PFSK-1 (cell line): ENCODE measurements at regions not wholly inside any gene's neighbourhood (a gene's known extent, or its start where the extent isn't known, plus 50 kb on each side); places are given as distances from the start of the nearest gene placed in this dataset.

ENCODE experiments used
- FOXP2 ChIP-seq: optimal IDR thresholded peaks from 2 replicates; pipeline ENCODE3; 2011; ENCODE audit warnings: borderline replicate concordance, control low read depth, inconsistent platforms; ENCODE audit not compliant: insufficient read depth; ENCODE audit errors: extremely low read length, extremely low read depth
- POLR2AphosphoS5 ChIP-seq: IDR thresholded peaks from 2 replicates; pipeline ENCODE4 v1.6.1; 2012; ENCODE audit warnings: low read depth, mild to moderate bottlenecking, control low read depth, low read length, moderate library complexity
- REST ChIP-seq, 2 experiments: IDR thresholded peaks; 2 replicates each; pipeline versions ENCODE4 v1.6.1 to v1.8.0; 2011 to 2012; ENCODE audit warnings: low read depth in 2 of 2, low read length in 2 of 2, control low read depth in 1 of 2, inconsistent platforms in 1 of 2, mild to moderate bottlenecking in 1 of 2, moderate library complexity in 1 of 2; ENCODE audit not compliant: insufficient read depth in 1 of 2
- SIN3A ChIP-seq: IDR thresholded peaks from 2 replicates; pipeline ENCODE4 v1.6.1; 2012; ENCODE audit warnings: mild to moderate bottlenecking, low read length, moderate library complexity, borderline replicate concordance; ENCODE audit not compliant: insufficient read depth
- TAF1 ChIP-seq: IDR thresholded peaks from 2 replicates; pipeline ENCODE4 v1.6.1; 2012; ENCODE audit warnings: low read length, control low read depth, borderline replicate concordance; ENCODE audit not compliant: insufficient read depth

DNA sequence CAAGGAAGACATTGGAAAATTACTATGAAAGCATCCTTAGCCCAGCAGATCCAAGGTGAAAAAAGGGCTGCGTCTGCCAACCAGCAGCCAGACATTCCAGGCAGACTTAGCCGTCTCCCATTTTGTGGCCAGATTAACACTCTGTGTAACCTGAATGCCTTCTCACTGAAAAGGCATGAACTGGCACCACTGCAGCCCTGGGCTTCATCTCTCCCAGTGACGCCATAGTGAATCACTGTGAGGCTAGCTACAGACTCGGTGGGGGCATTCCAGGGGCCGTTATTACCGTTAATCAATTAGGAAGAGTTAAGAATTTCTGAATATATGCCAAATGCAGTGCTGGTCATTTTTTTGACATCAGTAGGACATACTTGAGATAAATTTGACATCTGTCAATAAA lies 627.4 kb downstream of the LMO4 start:
- no peak for TF ChIP-seq SIN3A
- TF ChIP-seq FOXP2, result no peak
- TF ChIP-seq REST (IDR thresholded peaks at IDR 0.05; ENCODE audit: insufficient read depth in 1 of 2, low read depth in 2 of 2, low read length in 2 of 2), result no peak
- TF ChIP-seq TAF1, result no peak
- no peak for TF ChIP-seq POLR2AphosphoS5

DNA sequence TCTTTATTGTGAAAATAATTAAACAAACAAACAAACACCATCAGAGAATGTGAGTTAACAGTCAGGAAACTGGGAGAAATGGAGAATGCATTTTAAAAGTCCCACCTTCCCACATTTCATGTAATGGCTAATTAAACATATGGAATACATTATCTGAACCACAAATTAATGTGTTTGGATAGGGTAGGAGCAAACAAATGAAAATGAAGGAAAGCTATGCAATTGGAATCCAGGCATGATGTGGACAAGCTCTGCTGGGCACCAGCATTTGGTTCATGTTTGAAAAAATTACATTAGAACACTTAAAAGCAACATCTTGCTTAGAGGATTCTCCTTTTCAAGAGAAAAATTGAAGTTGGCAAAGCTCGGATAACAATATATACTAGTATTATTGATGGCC lies 628.1 kb downstream of the LMO4 start:
- TF ChIP-seq TAF1 (no peak), POLR2AphosphoS5 (no peak), FOXP2 (no peak)

- TF ChIP-seq SIN3A, result no peak
- TF ChIP-seq POLR2AphosphoS5, result no peak
- TF ChIP-seq REST (IDR thresholded peaks at IDR 0.05; ENCODE audit: insufficient read depth in 1 of 2, low read depth in 2 of 2, low read length in 2 of 2), result no peak
- TF ChIP-seq TAF1, result no peak
- no peak for TF ChIP-seq FOXP2
Observed at GRCh38 chr1:87957331-87957730, 628.7 kb downstream of the LMO4 start.

GRCh38 chr1:87958201-87958600 lies 629.5 kb downstream of the LMO4 start:
- TF ChIP-seq REST (IDR thresholded peaks at IDR 0.05; ENCODE audit: insufficient read depth in 1 of 2, low read depth in 2 of 2, low read length in 2 of 2) (no peak), SIN3A (no peak), FOXP2 (no peak), TAF1 (no peak), POLR2AphosphoS5 (no peak)

DNA sequence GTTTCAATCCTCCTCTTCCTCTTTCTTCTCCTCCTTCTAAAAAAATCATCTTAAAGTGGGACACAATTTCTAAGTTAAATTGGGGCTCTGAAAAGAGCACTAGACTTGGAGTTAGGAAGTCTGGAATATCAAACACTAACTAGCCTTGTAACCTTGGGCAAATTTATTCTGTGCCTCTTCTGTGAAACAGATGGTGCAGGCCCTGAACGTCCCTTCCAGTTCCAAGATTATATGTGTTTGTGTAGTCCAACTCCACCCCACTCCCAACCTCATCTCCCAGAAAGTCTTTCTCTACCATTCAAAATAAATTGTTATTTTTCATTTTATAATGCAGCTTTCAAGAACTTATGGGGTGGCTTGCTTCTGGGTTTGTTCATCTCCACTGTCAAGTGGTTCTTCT lies 630.0 kb downstream of the LMO4 start:
- TF ChIP-seq REST (IDR thresholded peaks at IDR 0.05; ENCODE audit: insufficient read depth in 1 of 2, low read depth in 2 of 2, low read length in 2 of 2) (no peak), TAF1 (no peak), SIN3A (no peak), FOXP2 (no peak), POLR2AphosphoS5 (no peak)
